Astrocyte (in vitro differentiated cells and primary cell): ENCODE measurements at regions not wholly inside any gene's neighbourhood (a gene's known extent, or its start where the extent isn't known, plus 50 kb on each side); places are given as distances from the start of the nearest gene placed in this dataset.

ENCODE experiments used
- CTCF ChIP-seq: IDR thresholded peaks from 2 replicates; pipeline ENCODE4 v1.5.1; 2011; ENCODE audit warnings: low read depth, mild to moderate bottlenecking, inconsistent platforms, low read length, moderate library complexity; ENCODE audit not compliant: insufficient read depth
- EZH2 ChIP-seq: IDR thresholded peaks from 2 replicates; pipeline ENCODE4 v1.6.1; 2012; ENCODE audit warnings: mild to moderate bottlenecking, low read length, inconsistent platforms; ENCODE audit not compliant: insufficient read depth

- TF ChIP-seq CTCF (no peak), EZH2 (no peak)
Measured at GRCh38 chr6:166757232-166758135, 130.4 kb upstream of the RPS6KA2 start.
